HG03103 (cell line): ENCODE measurements at regions not wholly inside any gene's neighbourhood (a gene's known extent, or its start where the extent isn't known, plus 50 kb on each side); places are given as distances from the start of the nearest gene placed in this dataset.
"Not testable (repeated sequence)": the region's sequence is repeated elsewhere in the genome, so short reads cannot be mapped to it uniquely, and the experiment has no call there.

Source experiments
- ATAC-seq: cut with Tn5 transposase; IDR thresholded peaks from one replicate; pipeline ENCODE4 v1.9.1; 2021; ENCODE audit warnings: low read depth; ENCODE audit not compliant: unreplicated experiment

- ATAC-seq, result no peak
Measured at GRCh38 chr1:234889643-234890042, 239.0 kb downstream of the TOMM20 start.

DNA sequence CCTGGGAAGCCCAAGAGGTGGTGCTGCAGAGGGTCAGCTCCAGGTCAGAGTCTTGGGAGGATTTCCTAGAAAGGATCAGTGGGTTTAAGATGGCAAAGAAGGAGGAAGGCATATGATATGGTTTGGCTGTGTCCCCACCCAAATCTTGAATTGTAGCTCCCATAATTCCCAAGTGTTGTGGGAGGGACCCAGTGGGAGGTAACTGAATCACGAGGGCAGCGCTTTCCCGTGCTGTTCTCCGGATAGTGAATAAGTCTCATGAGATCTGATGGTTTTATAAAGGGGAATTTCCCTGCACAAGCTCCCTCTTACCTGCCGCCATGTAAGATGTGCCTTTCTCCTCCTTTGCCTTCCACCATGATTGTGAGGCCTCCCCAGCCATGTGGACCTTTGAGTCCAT lies 240.4 kb downstream of the TOMM20 start:
- ATAC-seq, result not testable (repeated sequence)

GRCh38 chr1:234887016-234887900 lies 241.4 kb downstream of the TOMM20 start:
- no peak for ATAC-seq

DNA sequence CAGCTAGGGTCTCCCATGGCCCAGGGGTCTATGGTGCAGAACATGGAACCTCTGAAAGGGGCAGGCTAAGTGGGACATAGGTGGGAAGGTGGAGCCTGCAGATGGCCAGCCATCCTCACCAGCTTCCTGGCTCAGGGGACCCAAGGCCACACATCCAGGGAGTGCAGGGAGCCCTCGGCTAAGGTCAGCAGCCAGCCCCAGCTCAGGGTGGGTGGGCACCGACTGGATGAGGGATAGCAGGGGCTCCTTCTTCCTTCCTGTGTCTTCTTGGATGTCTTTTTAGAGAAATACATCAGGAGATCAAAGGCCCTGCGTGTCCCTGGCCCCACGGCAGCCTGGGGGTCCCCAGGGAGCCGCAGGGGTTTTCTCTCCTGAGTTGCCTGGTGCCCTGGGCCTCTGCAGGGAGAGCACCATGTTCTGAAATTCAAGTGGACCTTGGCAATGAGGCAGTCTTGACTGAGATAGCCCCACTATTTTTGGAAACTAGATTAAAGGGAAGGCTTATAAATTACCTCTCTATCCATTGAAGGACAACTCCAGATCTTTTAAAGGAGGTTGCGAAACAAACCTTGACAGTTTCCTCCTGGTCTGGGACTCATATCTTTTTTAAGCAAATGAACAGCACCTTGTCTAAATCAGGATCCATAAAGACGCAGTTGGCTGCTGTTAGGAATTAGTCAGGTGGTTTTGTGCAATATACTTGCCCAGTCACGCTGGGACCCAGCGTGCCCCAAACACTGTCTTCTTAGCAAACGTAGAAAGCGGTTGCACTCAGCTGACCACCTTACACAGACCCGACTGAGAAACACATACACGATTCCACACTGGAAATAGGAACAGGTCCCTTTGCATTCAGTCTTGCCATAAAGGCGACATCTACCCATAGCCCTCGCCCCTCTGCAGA lies 242.3 kb downstream of the TOMM20 start:
- ATAC-seq, result no peak

DNA sequence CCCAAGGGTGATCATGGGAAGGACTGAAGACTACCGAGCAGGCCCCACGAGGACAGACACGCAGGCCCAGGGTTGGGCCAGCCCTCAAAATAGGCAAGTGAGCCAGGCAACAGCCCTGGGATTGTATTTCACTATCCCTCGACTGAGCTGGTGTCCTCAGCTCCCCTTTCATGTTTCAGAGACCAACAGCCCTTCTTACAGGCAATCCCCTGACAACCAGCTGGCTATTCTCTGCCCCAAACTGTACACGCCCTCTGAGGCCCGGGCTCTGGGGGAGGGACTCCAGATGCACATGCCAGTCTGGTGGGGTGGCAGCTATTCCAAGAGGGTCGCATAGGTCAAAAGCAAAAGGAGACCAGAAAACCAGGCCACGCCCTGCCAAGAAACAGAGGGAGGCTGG lies 243.0 kb downstream of the TOMM20 start:
- ATAC-seq, result no peak

DNA sequence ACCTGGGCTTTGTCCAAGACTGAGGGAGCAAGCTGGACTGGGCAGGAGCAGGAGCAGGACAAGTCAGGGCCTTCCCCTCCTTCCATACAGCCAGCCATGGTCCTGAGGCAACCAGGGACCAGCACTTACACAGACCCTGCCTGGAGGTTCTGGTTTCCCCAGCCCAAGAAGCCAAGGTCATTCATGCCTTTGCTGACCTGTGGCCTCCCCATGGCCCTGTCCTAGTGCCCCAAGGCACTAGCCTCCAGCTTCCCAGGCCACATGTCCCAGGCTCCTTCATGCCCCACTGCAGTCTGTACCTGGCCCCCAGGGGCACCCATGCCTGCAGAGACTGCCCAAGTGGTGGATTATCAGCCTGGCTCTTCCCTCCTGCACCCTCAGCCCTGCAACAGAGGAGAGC lies 243.9 kb downstream of the TOMM20 start:
- no peak for ATAC-seq

- ATAC-seq, result no peak
Measured at GRCh38 chr1:234884006-234884405, 244.6 kb downstream of the TOMM20 start.

DNA sequence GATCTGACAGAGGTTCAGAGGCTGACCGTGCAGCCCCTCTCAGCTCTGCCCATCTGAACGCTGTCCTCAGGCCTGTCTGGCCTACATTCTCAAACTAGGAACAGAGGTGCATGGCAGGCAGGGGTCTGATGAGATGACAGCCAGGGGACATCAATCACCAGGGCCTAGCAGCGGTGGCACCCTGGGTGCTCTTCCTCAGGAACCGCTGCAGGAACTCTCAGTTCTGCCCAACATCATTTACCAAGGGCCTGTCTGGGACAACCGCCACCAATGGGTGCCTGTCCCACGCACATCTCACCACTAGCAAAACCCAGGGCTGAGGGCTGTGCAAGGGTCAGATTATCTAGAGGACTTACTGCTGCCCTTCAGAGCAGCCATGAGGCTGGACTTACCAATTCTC lies 245.7 kb downstream of the TOMM20 start:
- ATAC-seq, result no peak

DNA sequence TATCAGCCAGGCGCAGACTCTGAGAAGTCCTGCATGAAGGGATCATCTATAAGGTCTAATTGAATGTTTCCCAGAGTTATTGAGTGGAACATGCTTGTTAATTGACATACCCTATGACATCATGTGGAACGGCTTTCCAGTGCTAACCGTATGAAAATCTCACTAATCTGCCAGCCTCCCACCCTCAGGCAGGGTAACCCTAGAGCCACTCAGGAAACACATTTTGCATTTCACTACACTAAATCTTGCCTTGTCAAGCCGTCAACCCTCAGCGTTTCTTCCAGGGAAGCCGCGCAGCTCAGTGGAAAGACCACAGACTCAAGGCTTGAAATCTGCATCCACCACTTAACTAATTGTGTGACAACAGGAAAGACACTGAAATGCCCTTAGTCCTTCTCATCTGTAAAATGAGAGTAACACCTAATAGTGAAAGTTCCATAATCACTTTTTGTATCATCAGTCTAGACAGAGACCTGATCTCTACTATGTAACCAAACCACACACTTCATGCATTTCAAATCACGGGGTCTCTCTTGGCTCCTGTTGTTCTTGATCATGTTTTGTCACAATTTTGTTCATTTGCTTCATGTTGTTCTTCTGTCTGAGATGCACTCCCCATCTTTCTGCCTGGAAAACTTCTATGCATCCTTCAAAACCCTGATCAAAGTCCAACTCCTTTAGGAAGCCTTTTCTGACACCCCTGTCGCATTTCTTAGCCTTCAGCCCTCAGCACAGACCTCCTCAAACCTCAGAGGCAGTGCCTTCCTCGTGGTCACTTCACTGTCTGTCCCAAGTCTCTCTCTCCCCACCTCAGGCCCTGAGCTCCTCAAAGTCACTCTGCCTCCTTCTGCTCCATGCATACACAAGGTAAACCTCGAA lies 246.5 kb downstream of the TOMM20 start:
- peak; percentile 76 for ATAC-seq

GRCh38 chr1:234879147-234880080 lies 249.2 kb downstream of the TOMM20 start:
- no peak for ATAC-seq

GRCh38 chr1:234878288-234878687 lies 250.3 kb downstream of the TOMM20 start:
- ATAC-seq, result no peak

- no peak for ATAC-seq
Measured at GRCh38 chr1:234877761-234878160, 250.9 kb downstream of the TOMM20 start.

DNA sequence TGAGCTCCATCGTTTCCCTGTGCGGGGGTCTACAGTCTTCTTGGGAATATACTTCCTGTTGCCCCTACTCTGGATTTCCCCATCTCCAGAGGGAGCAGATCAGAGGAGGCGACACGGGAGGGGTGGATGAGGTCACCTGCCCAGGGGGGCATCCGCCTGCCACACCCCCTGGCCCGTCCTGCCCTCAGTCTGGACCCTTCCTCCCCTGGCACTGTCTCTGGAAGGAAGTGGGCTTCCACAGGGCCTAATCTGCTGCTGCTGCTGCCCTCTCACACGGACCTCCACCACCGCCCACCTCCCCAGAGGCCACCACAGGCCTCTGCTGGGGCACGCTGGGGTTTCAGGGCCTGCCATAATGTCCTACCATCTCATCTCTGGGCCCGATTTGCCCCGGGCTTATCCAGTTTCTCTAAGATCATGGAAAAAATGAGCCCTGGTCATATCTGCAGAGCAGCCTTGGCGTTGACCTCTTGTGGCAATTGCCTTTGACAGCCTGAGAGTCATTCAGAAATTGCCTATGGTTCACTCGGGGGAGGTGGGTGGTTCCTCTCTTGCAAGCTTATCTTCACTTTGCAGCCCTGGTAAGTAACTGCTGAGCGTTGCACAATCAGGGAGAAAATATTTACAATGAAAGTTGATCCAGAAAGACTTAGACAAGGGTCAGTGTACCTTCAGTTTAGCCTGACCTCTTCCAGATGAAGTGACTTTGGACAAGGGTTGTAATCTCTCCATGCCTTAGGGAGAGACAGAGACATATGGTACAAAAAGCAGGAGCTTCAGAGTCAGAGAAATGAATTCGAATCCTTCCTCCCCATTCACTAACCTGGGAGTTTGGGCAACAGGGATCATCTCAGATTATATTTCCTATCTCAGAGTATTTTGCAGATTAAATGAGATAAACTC lies 252.4 kb downstream of the TOMM20 start:
- no peak for ATAC-seq

- no peak for ATAC-seq
Measured at GRCh38 chr1:234875328-234875952, 253.2 kb downstream of the TOMM20 start.

- no peak for ATAC-seq
Measured at GRCh38 chr1:234874291-234875288, 254.0 kb downstream of the TOMM20 start.

- no peak for ATAC-seq
Measured at GRCh38 chr1:234871710-234872271, 256.8 kb downstream of the TOMM20 start.
